WTC11 (cell line): ENCODE measurements at regions not wholly inside any gene's neighbourhood (a gene's known extent, or its start where the extent isn't known, plus 50 kb on each side); places are given as distances from the start of the nearest gene placed in this dataset.

ENCODE experiments used
- CREB1 ChIP-seq: sonication (generic); formaldehyde crosslinking; IDR thresholded peaks from 2 replicates; pipeline ENCODE4 v1.8.0; 2023; ENCODE audit warnings: mild to moderate bottlenecking, missing genetic modification reagents
- CTCF ChIP-seq: fragments of 200-600 bp; IDR thresholded peaks from 2 replicates; pipeline ENCODE4 v1.8.0; 2022; ENCODE audit warnings: antibody characterized with exemption
- ETV6 ChIP-seq: sonication (generic); formaldehyde crosslinking; IDR thresholded peaks from 2 replicates; pipeline ENCODE4 v1.8.1; 2022; ENCODE audit warnings: mild to moderate bottlenecking, missing genetic modification reagents
- MAX ChIP-seq: sonication (generic); formaldehyde crosslinking; IDR thresholded peaks from 2 replicates; pipeline ENCODE4 v1.8.0; 2022; ENCODE audit warnings: mild to moderate bottlenecking, missing genetic modification reagents
- MXD4 ChIP-seq: fragments of 250-450 bp; sonication (Bioruptor Pico); IDR thresholded peaks from 2 replicates; pipeline ENCODE4 v1.8.0; 2021; ENCODE audit warnings: mild to moderate bottlenecking, moderate library complexity, borderline replicate concordance
- RORB ChIP-seq: fragments of 250-450 bp; sonication (Bioruptor Pico); IDR thresholded peaks from 2 replicates; pipeline ENCODE4 v1.9.0; 2021; ENCODE audit warnings: mild to moderate bottlenecking
- TEAD4 ChIP-seq: sonication (generic); formaldehyde crosslinking; IDR thresholded peaks from 2 replicates; pipeline ENCODE4 v1.8.0; 2022; ENCODE audit warnings: mild to moderate bottlenecking, missing genetic modification reagents

GRCh38 chr1:187641463-187641862 is 812.7 kb downstream of the PLA2G4A start:
- TF ChIP-seq CREB1 (CRISPR knock-in tag) (no peak), CTCF (no peak), RORB (no peak), MXD4 (CRISPR knock-in tag) (no peak), TEAD4 (no peak), ETV6 (CRISPR knock-in tag) (no peak), MAX (no peak)
